IPS-11a (cell line): ENCODE measurements at regions not wholly inside any gene's neighbourhood (a gene's known extent, or its start where the extent isn't known, plus 50 kb on each side); places are given as distances from the start of the nearest gene placed in this dataset.
"Not testable (repeated sequence)": the region's sequence is repeated elsewhere in the genome, so short reads cannot be mapped to it uniquely, and the experiment has no call there.

ENCODE experiments used
- H3K4me3 ChIP-seq: one replicate; pipeline ENCODE4 v1.5.1; 2013; ENCODE audit warnings: low read depth, low read length, control low read depth

DNA sequence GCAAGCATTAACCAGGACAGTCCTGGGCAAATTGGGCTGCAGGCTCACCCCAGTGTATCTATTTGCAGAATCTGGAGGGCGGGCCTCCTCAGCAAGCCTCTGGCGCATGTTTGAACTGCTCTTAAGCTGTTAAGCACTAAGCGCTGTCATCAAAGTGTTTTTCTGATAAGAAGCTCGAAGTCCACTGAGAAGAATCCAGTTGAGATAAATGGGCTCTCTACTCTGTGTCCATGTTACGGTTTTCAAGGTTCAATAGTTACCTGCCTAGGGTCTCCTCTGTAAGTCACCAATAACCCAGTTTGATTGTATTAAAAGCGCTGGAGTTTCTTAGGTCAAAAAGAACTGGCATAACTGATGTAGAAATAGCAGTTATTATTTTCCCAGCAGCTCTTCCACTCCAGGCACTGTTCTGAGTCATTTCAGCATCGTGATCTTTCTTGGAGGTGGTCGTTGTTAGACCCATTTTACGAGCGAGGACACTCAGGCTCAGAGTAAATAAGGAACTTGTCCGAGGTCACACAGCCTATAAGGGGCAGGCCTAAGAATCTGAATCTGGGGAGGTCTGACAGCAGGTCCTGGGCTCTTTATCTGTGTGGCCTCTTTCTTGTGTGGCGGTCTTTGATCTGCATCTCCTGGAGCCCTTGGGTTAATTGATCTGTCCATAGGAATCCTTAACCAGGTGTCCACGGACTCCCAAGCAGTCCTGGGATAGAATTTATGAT, 207.4 kb upstream of the ZNF217 start:
- no peak overlapping the region for H3K4me3 ChIP-seq

DNA sequence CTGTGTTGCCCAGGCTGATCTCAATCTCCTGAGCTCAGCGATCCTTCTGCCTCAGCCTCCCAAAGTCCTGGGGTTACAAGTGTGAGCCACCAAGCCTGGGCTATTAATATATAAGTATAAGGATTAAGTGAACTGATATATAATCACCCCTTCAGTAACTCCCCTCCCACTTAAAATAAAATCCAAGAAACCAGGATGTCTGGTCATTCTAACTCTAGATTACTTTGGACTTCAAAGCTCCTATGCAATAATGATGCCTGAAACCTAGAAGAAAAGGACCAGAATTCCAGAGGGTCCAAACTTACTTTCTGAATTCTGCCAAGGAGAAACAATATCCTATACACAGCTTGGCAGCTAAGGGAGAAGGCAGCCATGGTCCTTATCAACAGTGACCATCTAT, 206.8 kb upstream of the ZNF217 start:
- no peak overlapping the region for H3K4me3 ChIP-seq

- H3K4me3 ChIP-seq = no peak overlapping the region
Observed at GRCh38 chr20:53797085-53797484, 203.4 kb upstream of the ZNF217 start.

DNA sequence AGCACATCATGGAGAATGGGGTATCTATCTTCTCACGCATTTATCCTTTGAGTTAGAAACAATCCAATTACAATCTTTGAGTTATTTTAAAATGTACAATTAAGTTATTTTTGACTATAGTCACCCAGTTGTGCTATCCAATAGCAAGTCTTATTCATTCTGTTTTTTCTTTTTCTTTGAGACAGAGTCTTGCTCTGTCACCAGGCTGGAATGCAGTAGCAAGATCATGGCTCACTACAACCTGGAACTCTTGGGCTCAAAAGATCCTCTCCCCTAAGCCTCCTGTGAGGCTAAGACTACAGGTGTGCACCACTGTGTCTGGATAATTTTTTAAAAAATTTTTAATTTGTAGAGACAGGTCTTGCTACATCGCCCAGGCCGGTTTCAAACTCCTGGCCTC, 201.5 kb upstream of the ZNF217 start:
- no peak overlapping the region for H3K4me3 ChIP-seq

GRCh38 chr20:53794529-53795115, 201.0 kb upstream of the ZNF217 start:
- no peak overlapping the region for H3K4me3 ChIP-seq

- no peak overlapping the region for H3K4me3 ChIP-seq
Observed at GRCh38 chr20:53793783-53794383, 200.2 kb upstream of the ZNF217 start.

- H3K4me3 ChIP-seq = no peak overlapping the region
Observed at GRCh38 chr20:53792946-53793536, 199.4 kb upstream of the ZNF217 start.

DNA sequence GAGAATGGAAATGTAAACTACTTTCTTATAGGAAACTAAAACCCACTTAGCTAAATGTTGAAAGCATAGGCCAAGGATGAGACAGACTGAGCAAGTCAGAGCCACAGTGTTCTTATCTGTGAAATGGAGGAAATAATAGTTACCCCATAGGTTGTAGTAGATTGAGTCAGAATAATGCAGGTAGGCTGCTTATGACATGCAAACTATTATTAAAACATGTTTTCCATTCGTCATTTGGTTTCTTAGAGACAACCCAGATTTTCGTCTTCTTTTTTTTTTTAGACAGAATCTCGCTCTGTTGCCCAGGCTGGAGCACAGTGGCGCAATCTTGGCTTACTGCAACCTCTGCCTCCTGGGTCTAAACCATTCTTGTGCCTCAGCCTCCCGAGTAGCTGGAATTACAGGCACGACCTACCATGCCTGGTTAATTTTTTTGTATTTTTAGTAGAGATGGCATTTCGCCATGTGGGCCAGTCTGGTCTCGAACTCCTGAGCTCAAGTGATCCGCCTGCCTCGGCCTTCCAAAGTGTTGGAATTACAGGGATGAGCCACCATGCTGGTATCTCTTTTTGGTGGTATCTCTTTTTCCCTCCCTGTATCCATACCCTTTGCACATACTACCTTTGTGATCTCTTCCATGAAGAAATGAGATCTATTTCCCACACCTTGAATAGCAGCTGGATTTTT, 196.5 kb upstream of the ZNF217 start:
- H3K4me3 ChIP-seq = no peak overlapping the region

DNA sequence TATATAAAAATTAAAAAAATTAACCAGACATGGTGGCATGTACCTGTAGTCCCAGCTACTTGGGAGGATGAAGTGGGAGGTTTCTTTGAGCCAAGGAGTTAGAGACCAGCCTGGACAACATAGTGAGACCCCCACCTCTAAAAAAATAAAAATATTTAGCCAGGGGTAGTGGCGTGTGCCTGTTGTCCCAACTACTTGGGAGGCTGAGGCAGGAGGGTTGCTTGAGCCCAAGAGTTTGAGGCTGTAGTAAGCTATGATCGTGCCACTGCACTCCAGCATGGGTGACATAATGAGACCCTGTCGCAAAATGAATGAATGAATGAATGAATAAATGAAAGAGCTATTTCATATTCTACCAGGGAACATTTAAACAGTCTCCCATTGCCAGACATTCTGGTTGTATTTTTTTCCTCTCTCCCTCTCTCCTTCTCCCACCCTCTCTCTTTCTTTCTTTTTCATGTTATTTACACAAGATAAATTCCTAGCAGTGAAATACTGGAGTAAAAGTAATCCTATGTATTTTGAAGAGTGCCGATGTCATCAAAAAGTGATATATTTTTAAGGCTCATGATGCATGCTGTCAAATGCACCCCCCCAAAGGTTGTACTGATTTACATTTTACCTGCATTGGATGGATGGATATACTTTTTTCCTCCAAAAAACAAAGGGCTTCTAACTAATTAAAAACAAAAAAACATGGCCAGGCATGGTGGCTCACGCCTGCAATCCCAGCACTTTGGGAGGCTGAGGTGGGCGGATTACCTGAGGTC, 194.8 kb upstream of the ZNF217 start:
- H3K4me3 ChIP-seq = no peak overlapping the region

GRCh38 chr20:53787491-53787931, 193.9 kb upstream of the ZNF217 start:
- not testable (repeated sequence) for H3K4me3 ChIP-seq

GRCh38 chr20:53786445-53787267, 193.0 kb upstream of the ZNF217 start:
- H3K4me3 ChIP-seq = no peak overlapping the region

DNA sequence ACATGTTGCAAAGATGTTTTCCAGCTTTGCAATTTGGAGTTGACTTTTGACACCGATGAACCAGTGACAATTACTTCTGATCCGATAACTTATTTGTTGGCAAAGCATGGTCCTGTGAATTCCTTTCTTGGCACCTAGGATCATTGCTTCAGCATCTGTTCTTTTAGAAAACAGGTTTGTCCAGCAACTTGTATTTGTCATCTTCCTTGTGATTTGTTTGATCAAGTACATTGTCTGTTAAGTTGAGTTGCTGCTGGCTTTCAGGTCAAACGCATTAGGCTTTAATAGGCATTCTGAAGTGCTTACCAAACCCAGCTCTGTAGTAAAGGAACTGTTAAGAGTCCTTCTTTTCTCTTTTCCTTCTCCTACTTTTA, 192.4 kb upstream of the ZNF217 start:
- H3K4me3 ChIP-seq = no peak overlapping the region

DNA sequence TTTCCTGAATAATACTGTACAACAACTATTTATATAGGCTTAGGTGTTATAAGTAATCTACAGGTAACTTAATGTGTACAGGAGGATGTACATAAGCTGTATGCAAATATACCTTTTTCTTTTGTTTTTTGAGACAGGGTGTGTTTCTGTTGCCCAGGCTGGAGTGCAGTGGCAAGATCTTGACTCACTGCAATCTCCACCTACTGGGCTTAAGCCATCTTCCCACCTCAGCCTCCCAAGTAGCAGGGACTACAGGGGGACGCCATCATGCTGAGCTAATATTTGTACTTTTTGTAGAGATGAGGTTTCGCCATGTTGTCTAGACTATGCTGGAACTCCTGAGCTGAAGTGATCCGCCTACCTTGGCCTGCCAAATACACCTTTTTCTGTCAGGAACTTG, 191.7 kb upstream of the ZNF217 start:
- no peak overlapping the region for H3K4me3 ChIP-seq

DNA sequence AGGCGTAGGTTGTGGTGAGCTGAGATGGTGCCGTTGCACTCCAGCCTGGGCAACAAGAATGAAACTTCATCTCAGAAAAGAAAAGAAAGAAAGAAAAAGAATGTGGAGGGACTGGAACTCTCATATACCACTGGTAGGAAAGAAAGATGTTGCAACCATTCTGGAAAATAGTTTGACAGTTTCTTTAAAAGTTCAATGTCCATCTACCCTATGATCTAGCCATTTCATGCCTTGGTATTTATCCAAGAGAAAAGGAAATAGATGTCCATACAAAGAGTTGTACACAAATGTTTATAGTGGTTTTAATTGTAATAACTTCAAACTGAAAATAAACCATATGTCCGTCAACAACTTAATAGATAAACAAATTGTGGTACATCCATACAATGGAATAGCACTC, 190.1 kb upstream of the ZNF217 start:
- no peak overlapping the region for H3K4me3 ChIP-seq

- no peak overlapping the region for H3K4me3 ChIP-seq
Observed at GRCh38 chr20:53782612-53783246, 189.1 kb upstream of the ZNF217 start.

- no peak overlapping the region for H3K4me3 ChIP-seq
Observed at GRCh38 chr20:53779822-53780221, 186.2 kb upstream of the ZNF217 start.

DNA sequence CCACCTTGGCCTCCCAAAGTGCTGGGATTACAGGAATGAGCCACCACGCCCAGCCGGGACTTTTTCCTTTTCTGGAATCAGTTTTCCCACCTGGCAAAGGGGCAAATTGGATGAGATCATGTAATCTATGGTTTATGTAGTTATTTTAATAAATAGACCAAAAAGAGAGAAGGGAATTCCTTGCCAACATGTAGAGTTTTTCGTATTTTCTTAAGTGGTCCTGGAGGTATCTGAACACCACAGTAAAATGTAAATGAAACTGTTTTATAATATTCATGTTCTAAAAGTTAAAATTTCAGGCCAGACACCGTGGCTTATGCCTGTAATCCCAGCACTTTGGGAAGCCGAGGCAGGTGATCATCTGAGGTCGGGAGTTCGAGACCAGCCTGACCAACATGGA, 185.1 kb upstream of the ZNF217 start:
- H3K4me3 ChIP-seq = no peak overlapping the region

- H3K4me3 ChIP-seq = no peak overlapping the region
Observed at GRCh38 chr20:53778041-53778516, 184.4 kb upstream of the ZNF217 start.

- H3K4me3 ChIP-seq = not testable (repeated sequence)
Observed at GRCh38 chr20:53777402-53777801, 183.8 kb upstream of the ZNF217 start.
